ENCODE measurements at regions not wholly inside any gene's neighbourhood (a gene's known extent, or its start where the extent isn't known, plus 50 kb on each side); places are given as distances from the start of the nearest gene placed in this dataset.

DNA sequence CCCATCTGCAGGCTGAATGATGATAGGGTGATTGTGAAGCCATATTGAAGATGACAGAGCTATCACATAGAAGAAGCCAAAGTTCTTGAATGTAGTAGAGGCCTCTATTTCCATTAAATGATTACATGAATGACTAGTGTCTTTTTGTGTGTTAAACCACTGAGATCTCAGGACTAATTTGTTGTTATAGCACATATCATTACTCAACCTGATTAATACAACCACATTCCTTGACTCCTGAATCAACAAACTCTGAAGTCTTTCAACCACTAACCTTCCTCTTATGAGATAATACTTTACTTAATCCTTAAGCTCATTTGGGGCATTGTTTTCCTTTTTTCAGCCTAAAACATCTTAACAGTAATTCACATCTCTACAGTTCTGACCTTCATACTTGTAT, 564.5 kb upstream of the ADAMTS9 start:
- no peak for DNase-seq
- no peaks in the 10 kb centered on the region for H3K36me3 ChIP-seq (replicated peaks; ENCODE audit: control insufficient read depth, insufficient read depth, low read length)
- no peak overlapping the region for H3K4me3 ChIP-seq (ENCODE audit: insufficient read depth, low read depth, low read length)
- H3K27me3 ChIP-seq (ENCODE audit: control insufficient read depth, insufficient read depth, low read length): no peaks in the 10 kb centered on the region

DNA sequence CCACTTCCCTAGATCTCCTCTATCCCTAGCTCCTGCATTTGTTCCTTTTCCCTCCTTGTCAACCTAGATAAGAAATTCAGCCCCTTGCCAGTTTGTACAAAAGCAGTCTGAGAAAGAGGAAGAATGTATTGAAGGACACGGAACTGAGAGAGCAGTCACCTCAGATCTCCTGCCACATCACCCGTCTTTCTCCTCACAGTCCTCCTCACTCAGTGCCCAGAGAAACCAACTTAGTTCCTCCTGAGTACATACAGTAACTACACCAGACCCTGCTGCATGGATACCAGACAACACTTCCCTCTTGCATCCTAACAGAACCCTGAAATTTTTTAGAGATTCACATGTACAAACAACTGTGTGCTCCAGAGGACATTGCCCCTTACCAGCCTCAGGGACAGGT, 563.6 kb upstream of the ADAMTS9 start:
- DNase-seq: no peak
- no peak overlapping the region for H3K4me3 ChIP-seq (ENCODE audit: insufficient read depth, low read depth, low read length)

DNA sequence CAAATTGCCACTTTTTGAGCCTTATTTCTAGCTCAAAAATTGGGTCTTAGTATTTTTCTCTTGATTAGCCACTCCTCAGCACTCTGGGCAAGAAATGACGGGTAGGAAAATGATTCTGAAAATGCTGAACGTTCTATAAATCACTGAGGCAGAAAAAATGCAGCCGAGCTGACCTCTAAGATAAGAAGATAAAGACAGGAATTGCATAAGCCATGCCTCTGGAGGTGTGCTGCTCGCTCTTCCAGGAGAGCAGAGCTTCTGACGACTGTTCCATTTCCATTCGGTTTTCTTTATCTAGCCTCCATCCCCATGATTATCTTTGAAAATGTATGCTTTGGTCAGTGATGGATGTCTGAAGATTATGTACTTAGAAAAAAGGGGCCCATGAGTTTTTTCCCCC, 558.8 kb upstream of the ADAMTS9 start:
- DNase-seq: no peak
- no peaks in the 10 kb centered on the region for H3K36me3 ChIP-seq (replicated peaks; ENCODE audit: control insufficient read depth, insufficient read depth, low read length)
- no peaks in the 10 kb centered on the region for H3K27me3 ChIP-seq (ENCODE audit: control insufficient read depth, insufficient read depth, low read length)

More for the DNA sequence above, 563.6 kb upstream of the ADAMTS9 start:
- Histone ChIP-seq H3K36me3 (replicated peaks; ENCODE audit: control insufficient read depth, insufficient read depth, low read length) (no peaks in the 10 kb centered on the region), H3K27me3 (ENCODE audit: control insufficient read depth, insufficient read depth, low read length) (no peaks in the 10 kb centered on the region)

DNA sequence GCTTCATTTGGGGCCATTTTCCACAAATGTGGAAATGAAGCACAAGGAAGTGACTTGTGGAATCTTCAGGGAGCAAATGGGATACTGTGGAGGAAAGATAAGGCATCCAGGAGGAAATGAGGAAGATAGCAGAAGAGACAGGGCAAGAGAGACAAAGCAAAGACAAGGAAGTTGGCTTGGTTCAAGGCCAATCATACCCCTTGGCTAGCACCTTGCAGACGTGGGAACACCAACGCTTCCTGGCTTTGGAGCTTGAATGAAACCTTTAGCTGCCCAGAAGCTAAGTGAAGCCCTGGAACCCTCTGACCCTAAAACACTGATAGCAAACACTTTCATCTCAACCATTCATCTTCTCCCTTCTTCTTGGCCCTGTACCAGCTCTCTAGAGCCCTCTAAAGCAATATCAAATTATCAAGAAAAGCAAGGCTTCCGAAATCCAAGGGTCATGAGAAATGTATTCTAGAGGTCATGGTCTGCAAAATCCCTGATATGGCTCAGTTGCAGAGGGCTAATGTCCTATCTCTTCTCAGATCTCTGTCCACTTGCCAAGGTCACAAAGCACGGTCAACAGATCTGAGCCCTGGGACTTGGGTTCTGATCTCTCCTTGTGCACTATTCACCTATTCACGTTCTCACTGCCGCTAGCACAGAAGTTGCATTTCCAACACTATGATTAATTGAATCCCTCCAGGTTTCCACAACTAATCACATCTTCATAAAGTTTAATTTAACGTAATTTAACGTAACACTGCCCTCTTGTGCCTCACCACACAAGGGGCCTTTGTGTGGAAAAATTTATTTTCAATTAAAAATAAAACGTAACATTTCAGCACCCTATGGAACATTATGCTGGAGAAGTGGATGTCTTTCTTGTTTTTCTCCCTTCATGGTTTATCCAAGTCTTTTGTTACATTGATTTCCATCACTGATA, 557.6 kb upstream of the ADAMTS9 start:
- Histone ChIP-seq H3K36me3 (replicated peaks; ENCODE audit: control insufficient read depth, insufficient read depth, low read length) (no peaks in the 10 kb centered on the region), H3K27me3 (ENCODE audit: control insufficient read depth, insufficient read depth, low read length) (no peaks in the 10 kb centered on the region), H3K4me3 (ENCODE audit: insufficient read depth, low read depth, low read length) (no peak overlapping the region)
- no peak for DNase-seq

More for the DNA sequence above, 558.8 kb upstream of the ADAMTS9 start:
- H3K4me3 ChIP-seq (ENCODE audit: insufficient read depth, low read depth, low read length): no peak overlapping the region

DNA sequence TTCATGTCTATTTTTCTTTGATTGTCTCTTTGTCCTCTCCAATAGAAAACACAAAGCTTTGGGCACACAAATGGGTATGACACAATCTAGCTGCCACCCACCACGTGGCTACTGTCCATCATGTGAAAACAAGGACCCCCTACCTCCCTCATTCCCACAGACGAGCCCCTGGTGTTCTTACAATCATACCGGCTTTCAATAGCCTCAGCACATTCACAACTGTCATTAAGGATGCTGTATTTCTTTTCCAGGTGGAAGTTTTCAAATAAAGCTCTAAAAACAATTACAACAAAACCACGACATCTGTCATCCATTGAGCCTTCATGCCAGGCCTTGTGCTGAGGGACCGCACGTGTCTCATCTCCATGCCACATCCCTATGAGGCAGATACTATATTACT, 552.6 kb upstream of the ADAMTS9 start:
- Histone ChIP-seq H3K4me3 (ENCODE audit: insufficient read depth, low read depth, low read length) (no peak overlapping the region), H3K27me3 (ENCODE audit: control insufficient read depth, insufficient read depth, low read length) (no peaks in the 10 kb centered on the region), H3K36me3 (replicated peaks; ENCODE audit: control insufficient read depth, insufficient read depth, low read length) (no peaks in the 10 kb centered on the region)
- no peak for DNase-seq

DNA sequence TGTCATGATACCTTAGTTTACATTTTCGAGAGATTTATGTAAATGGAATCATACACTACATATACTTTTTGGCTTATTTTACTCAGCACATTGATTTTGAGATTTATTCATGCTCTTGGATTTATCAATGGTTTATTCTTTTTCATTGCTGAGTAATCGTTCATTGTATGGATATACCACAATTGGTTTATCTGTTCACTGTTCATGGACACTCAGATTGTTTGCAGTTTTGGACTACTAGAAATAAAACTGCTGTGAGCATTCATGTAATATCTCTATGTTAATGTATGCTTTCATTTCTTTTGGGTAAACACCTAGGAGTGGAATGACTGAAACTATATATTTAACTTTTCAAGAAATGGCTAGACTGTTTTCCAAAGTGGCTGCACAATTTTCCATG, 550.9 kb upstream of the ADAMTS9 start:
- DNase-seq: no peak
- no peaks in the 10 kb centered on the region for H3K36me3 ChIP-seq (replicated peaks; ENCODE audit: control insufficient read depth, insufficient read depth, low read length)
- H3K4me3 ChIP-seq (ENCODE audit: insufficient read depth, low read depth, low read length): no peak overlapping the region
- no peaks in the 10 kb centered on the region for H3K27me3 ChIP-seq (ENCODE audit: control insufficient read depth, insufficient read depth, low read length)

DNA sequence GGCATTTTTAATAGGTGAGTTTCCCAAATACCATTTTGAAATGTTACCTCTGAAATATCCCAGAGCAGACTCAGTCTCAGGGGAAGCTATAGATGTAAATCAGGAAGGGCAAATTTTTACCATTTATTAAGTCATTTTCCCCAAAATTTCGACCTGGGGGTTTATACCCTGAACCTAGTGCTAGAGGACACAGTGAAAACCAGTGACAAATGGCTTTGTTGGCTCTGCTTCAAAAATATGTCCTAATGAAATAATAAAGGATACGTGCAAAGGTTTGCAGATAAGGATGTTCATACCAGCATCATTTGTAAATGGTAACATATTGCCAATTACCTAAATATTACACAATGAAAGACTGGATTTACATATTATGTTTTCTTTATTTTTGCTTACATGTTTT, 546.7 kb upstream of the ADAMTS9 start:
- no peaks in the 10 kb centered on the region for H3K27me3 ChIP-seq (ENCODE audit: control insufficient read depth, insufficient read depth, low read length)
- DNase-seq: no peak
- H3K4me3 ChIP-seq (ENCODE audit: insufficient read depth, low read depth, low read length): no peak overlapping the region
- H3K36me3 ChIP-seq (replicated peaks; ENCODE audit: control insufficient read depth, insufficient read depth, low read length): no peaks in the 10 kb centered on the region

DNA sequence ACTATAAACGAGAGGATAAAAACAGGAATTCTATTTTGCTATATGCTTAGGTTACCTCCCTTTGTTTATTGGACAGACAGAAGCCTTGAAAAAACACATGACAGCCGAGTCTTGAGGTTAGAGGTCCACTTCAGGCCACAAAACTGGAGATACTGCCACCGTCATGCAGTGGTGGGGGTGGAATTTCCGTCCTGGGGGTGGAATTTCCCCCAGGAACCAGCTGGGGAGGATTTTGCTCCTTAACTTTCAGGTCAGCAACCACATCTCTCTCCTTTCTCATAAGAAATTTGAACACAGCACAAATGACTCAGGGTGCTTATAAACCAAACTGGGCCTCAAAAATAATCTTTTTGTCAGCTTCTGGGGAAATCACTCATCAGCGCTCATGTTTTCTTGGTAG, 545.8 kb upstream of the ADAMTS9 start:
- no peak for DNase-seq
- H3K36me3 ChIP-seq (replicated peaks; ENCODE audit: control insufficient read depth, insufficient read depth, low read length): no peaks in the 10 kb centered on the region
- H3K4me3 ChIP-seq (ENCODE audit: insufficient read depth, low read depth, low read length): no peak overlapping the region
- H3K27me3 ChIP-seq (ENCODE audit: control insufficient read depth, insufficient read depth, low read length): no peaks in the 10 kb centered on the region

DNA sequence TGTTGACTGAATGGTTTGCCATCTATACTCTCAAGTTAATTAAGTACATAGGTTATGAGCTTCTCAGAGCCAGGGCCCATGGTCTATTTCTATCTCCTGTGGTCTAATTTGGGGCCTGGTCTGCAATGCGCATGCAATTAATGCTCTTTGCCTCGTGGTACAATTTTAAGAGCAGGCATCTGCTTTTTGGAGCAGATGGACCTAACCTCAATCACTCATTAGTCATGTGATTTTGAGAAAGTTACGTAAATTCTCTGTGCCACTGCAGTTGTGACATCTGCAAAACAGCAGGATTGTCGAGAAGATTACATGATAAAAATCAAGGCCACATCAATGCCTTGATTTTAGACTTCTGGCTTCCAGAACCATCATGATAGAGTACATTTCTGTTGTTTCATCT, 543.7 kb upstream of the ADAMTS9 start:
- H3K4me3 ChIP-seq (ENCODE audit: insufficient read depth, low read depth, low read length): no peak overlapping the region
- no peaks in the 10 kb centered on the region for H3K36me3 ChIP-seq (replicated peaks; ENCODE audit: control insufficient read depth, insufficient read depth, low read length)
- H3K27me3 ChIP-seq (ENCODE audit: control insufficient read depth, insufficient read depth, low read length): no peaks in the 10 kb centered on the region
- DNase-seq: no peak

DNA sequence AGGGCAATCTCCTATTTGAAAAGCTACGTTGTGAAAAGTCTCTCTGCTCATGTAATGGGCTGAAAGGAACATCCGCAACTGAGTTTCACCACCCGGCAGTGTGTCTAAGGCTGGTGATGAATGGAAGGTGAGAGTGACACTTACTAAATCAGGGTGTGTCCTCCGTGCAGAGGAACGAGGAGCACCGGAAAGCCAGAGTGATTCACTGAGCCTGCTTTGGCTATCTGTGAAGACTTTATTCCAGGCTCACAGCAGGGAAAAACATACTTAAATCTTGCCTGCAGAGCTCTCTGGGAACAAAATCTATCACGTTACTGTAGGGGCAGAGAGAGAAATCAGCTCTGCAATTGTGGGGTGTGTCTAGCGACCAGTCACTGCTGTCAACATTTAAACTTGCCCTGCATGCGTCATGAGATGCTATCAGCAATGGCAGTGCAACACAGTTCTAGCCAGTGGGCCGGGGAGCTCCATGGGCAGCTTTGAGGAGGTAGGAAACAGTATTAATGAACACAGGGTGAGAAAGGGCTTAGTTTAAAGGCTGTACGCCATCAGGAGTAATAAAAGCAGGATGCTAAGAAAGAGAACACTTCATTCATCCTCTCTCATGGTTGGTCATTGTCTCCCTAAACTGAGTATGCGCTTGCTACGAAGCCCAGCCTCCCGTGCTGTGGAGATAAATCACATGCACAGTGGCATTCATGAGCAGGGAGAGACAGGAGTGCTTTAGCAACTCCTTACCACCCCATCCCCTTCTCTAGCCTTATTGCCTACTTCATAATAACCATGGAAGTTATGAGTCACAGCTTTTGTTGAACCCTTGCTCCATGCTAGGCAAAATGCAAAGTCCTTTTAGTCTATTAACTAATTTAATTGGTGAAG, 542.7 kb upstream of the ADAMTS9 start:
- no peak overlapping the region for H3K4me3 ChIP-seq (ENCODE audit: insufficient read depth, low read depth, low read length)
- DNase-seq: no peak

DNA sequence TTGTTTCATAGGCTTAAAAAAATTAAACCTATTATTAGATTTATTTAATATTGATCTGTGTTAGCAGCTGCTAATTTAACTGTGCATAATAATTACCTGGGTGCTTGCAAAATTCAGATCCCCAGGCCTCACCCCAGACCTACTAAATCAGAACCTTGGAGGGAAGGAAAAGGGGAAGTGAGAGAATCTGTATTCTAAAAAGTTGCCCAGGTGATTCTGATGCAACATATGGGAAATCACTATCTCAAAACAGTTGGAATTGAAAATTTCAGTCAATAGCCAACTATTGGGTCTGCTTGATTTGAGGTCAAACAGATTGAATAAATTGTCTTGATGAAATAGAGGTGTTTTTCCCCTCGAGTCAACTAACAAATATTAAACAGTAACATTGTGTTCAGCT, 538.5 kb upstream of the ADAMTS9 start:
- DNase-seq: no peak
- H3K4me3 ChIP-seq (ENCODE audit: insufficient read depth, low read depth, low read length): no peak overlapping the region
- H3K36me3 ChIP-seq (replicated peaks; ENCODE audit: control insufficient read depth, insufficient read depth, low read length): no peaks in the 10 kb centered on the region
- no peaks in the 10 kb centered on the region for H3K27me3 ChIP-seq (ENCODE audit: control insufficient read depth, insufficient read depth, low read length)

More for the DNA sequence above, 542.7 kb upstream of the ADAMTS9 start:
- Histone ChIP-seq H3K36me3 (replicated peaks; ENCODE audit: control insufficient read depth, insufficient read depth, low read length) (no peaks in the 10 kb centered on the region), H3K27me3 (ENCODE audit: control insufficient read depth, insufficient read depth, low read length) (no peaks in the 10 kb centered on the region)

DNA sequence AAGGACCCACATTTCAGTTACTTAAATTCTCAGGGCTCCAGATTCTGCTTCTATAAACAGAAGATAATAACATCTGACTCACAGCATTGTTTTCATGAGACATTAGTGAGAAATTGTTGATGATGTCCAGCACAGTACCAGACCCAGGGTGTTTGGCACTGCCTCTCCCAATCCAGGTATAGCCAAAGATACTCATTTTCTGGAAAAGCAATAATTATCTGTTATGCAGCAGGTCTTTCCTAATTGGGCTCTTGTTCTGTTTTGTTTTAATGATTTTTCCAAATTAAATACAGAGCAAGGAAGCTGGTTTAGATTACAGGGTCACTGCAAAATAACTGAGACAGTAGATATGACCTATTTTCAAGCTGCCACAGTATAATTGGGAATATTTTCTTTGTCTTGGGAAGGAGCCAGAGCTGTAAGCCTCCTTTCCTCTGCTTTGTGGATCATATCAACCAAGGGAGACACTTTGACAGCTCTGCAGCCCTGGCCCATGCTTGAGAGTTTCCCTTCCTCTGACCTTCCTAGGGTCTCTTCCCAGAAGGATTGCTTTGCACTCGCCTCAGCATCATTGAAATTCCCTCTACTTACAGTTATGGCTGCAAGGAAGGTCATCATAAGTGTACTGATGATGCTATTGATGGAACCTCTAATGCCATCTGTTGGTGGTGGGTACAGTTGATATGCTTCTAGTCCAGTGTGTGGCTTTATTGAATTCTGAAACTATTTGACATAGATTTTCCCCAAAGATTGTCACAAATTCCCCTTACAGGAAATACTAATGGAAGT, 522.4 kb upstream of the ADAMTS9 start:
- DNase-seq: no peak
- Histone ChIP-seq H3K27me3 (ENCODE audit: control insufficient read depth, insufficient read depth, low read length) (no peaks in the 10 kb centered on the region), H3K4me3 (ENCODE audit: insufficient read depth, low read depth, low read length) (no peak overlapping the region), H3K36me3 (replicated peaks; ENCODE audit: control insufficient read depth, insufficient read depth, low read length) (no peaks in the 10 kb centered on the region)

DNA sequence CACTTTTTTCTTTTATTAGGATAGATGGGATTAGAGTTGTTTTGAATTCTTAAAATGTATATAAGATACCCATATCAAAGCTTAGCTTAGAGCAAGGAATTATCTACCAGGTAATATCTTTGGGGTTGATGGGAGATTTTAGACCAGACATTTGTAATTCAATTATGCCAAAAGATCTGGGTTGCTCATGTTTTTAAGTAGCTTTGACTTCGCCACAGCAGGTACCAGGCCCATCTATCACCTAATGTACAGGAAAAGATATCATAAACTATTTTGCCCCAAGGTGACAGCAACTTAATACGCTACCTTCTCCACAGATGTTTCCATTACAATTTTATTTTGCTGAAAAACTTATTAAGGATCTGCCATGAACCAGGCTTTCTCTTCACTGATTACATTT, 514.6 kb upstream of the ADAMTS9 start:
- H3K36me3 ChIP-seq (replicated peaks; ENCODE audit: control insufficient read depth, insufficient read depth, low read length): no peaks in the 10 kb centered on the region
- H3K4me3 ChIP-seq (ENCODE audit: insufficient read depth, low read depth, low read length): no peak overlapping the region
- no peak for DNase-seq
- no peaks in the 10 kb centered on the region for H3K27me3 ChIP-seq (ENCODE audit: control insufficient read depth, insufficient read depth, low read length)

DNA sequence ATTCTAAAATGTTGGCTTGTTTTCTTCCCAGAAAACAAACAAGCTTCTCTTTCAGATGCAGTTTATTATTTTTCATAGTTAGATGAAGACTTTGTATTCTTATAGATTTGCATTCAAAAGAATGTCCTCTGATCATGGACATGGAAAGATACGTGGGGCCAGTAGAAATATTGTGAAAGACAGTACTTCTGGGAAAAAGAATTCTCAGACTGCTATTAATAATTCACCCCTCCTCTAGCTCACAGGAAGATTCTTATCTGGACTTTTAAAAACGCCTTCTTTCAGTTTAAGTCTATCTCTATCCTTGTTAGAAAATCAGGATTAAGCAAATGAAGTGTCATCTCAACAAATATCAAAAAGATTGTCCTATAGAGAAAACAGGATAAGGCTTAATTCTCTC, 514.1 kb upstream of the ADAMTS9 start:
- no peak for DNase-seq
- Histone ChIP-seq H3K36me3 (replicated peaks; ENCODE audit: control insufficient read depth, insufficient read depth, low read length) (no peaks in the 10 kb centered on the region), H3K27me3 (ENCODE audit: control insufficient read depth, insufficient read depth, low read length) (no peaks in the 10 kb centered on the region), H3K4me3 (ENCODE audit: insufficient read depth, low read depth, low read length) (no peak overlapping the region)
